Activated CD4-positive, CD25-positive, alpha-beta regulatory T cell treated with anti-CD3 and anti-CD28 coated beads, Interleukin-2, amount 50 U/mL, for 72 hours (primary cell): ENCODE measurements at regions not wholly inside any gene's neighbourhood (a gene's known extent, or its start where the extent isn't known, plus 50 kb on each side); places are given as distances from the start of the nearest gene placed in this dataset.

Experiments
- DNase-seq: peaks from one replicate; pipeline ENCODE4 v3.0.0; 2021

DNA sequence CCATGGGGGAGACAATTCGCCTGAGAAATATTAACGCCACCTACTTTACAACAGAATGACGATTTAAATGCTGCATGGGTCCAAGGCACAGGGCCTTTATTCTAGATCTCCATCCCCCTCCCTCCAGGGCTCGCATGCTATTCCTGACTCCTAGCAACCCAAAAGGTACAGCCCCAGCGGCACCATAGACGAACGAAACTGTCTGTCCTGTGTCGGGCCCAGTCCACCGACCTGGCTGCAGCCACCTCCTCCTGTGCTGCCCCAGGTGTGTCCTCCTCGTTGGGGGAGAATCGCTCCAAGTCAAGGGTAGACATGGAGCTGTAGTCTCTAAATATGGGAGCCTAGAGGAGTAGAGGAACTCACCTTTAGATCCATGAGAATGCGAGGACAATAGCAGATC, 196.5 kb downstream of the TOMM20 start:
- DNase-seq: peak; percentile 21

DNA sequence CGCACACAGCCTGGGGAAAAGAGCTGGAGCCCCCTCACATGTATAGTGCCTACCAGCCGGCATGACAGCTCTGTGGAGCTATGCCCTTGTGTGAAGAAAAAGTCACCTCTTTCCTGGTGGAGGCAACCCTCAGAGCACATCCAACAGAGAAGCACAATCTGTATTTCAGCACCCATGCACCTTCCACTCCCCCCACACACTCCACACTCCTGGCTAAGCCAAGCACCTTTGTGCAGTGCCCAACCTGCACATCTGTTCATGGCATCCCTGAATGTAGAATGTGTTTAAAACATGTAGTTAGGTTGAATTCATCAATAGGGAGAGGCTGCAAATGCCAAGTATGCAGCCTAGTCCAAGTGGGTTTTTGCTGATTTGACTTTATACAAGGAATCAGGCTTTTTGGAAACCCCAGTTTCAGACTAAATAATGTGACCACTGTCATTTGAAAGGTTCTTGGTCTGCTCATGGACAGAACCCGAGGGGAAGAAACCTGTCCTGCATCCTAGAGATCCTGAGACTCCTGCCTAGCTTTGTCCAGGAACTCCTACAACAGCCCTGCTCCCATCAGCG, 197.1 kb downstream of the TOMM20 start:
- no peak for DNase-seq

DNA sequence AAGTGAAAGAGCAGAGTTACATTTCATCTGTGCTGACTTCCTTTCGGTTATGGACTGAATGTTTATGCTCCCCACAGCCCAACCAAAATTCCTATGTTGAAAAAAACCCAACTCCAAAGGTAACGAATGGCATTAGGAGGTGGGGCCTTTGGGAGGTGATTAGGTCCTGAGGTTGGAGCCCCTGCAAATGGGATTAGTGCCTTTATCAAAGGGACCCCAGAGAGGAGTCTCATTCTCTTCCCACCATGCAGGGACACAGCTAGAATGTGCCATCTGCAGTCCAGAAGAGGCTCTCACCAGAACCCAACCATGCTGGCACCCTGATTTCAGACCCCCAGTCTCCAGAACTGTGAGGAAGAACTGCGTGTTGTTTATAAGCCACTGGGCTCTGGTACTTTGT, 199.3 kb downstream of the TOMM20 start:
- no peak for DNase-seq

DNA sequence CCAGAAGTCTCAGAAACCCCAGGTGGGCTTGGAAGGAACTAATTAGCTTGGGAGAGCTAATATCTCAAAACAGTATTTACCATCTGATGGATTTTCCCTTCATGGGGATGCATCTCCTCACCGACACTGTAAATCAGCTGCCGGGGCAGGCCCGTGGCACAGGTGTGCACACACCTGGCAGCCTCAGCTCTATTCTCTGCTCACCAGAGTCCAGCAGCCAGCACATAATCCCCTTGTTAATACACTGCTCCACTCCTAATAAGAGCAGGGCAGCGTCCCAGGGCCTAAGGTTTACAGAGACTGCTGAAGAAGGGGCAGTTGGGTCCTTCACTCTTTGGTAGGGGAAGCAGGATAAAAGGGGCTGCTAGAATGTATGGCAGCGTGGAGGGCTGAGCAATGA, 200.0 kb downstream of the TOMM20 start:
- DNase-seq: peak; percentile 27

DNA sequence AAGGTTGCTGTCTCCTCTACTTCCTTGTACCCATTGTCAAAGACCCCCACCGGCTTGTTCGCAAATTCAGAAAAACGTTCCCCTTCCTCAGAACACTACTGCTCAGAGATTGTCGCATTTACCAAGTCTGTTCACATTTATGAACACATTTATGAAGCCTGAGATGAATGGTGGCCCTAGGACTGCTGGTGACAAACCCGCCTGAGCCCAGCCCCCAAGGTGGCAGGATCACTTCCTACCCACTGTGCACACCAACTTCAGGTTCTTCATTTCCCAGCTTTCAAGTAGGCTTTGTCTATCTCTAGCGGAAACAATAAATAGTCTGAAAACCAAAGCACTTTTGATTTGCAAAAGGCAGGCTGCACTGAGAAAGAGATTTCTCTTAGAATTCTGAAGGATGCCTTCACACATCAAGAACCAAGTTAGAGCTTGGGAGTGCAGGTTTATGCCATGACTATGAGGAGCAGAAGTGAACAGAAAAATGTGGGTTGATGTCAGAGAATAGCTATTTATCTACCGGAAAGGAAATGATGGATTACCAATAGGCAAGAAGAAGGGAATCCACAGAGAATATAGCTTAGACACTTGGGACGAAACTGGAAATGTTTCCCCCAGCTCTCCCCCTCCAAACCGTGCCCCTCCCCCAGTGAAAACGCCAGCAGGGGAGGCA, 200.5 kb downstream of the TOMM20 start:
- DNase-seq: no peak

DNA sequence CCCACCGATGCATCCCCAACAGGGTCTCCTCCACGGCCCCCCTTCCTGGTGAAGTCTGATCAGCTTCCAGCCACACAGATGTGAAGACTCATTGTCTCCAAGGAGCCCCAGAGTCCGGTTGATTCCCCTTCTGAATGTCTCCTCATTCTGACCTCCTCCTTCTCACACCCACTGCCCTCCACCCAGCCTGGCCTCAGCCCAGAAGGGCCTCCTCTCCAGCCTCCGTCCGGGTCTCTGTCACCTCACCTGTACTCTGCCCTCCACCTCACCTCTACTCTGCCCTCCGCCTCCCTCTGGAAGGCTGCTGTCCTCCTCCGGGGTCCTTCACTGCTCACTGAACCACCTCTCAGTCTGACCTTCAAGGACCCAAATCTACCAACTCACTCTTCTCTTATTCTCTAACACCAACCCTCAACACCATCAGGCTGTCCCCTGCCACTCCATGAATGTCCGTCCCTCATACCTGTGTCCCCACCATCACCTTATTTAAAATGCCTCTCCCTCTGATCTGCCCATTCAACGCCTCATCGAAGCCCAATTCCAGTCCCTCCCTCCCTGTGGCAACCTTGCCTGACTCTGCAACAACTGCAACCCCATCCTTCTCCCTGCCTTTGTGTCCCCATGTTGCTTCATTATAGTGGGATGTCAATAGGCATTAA, 201.2 kb downstream of the TOMM20 start:
- no peak for DNase-seq

DNA sequence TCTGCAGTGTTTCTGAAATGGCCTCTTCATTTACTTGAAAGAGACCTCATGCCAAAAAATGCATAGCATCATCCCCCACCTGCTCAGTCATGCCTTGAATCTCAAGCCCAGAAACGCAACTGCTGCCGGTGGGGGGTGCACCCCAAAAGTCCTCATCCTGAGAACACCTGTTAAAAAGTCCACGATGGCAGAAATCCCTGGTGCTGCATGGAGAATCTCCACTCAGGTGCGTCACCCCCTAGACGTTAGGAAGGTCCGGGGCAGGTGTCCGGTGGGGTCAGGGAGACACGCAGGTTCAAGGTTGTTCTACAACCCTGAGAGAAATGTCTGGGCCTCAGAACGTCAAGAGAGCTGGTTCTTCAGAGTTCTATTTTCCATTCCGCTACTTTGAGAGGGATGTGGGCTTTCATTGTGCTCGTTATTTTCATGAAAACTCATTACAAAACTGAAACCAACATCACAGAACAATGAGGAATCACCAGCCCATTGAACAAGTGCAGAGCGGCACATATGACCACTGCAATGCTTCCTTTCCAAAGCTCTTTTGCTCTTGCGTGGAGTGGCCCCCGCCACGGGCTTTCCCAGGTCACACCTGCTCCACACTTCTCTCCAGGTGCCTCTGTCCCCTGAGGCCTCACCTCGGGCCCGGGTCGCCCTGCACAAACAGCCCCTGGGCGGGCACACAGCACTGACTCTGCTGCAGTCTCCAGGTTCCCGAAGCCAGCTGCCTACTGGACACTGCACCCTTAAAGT, 201.9 kb downstream of the TOMM20 start:
- DNase-seq: no peak

DNA sequence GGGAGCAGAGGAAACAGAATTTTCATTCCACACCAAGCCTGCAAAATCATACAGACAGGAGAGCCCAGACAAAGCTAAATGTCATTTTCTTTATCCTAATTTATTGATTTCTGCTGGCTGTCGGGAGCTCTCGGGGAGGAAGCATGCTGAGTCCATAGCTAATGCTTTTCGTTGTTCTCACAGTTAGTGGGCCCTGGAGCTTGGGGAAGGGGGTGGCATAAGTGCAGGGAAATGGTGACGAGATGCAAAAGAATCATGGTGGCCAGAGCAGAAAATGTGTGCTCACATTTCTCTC, 202.4 kb downstream of the TOMM20 start:
- no peak for DNase-seq

DNA sequence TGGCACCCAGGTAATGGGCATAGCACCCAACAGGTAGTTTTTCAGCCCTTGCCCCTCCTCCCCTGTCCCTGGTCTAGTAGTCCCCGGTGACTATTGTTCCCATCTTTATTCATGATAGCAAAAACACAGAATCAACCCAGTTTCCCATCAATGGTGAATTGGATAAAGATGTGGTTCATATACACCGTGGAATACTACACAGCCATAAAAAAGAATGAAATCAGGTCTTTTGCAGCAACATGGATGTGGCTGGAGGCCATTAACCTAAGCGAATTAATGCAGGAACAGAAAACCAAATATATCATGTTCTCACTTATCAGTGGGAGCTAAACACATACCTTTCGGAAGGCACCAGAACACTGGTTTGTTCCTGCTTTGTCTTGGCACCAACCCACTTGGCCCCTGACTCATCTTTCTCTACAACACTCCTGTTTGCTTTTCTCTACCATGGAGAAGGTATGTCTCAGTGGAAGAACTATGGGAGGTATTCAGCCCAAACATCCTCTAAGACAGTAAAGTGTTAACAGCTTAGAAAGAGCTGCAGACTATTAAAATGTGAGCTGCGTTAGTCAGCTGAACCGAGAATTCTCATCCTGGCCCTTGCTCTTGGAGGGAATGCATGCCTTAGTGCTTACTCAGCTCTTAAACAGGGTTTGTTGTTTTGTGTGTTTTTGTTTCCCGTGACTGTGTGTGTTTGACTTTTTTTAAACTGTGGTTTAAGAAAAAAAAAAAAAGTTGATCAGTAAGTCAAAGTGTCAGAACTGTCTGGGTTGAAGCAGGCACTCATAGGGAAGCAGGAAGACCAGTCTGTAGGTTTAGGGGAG, 203.0 kb downstream of the TOMM20 start:
- DNase-seq: peak; percentile 3

DNA sequence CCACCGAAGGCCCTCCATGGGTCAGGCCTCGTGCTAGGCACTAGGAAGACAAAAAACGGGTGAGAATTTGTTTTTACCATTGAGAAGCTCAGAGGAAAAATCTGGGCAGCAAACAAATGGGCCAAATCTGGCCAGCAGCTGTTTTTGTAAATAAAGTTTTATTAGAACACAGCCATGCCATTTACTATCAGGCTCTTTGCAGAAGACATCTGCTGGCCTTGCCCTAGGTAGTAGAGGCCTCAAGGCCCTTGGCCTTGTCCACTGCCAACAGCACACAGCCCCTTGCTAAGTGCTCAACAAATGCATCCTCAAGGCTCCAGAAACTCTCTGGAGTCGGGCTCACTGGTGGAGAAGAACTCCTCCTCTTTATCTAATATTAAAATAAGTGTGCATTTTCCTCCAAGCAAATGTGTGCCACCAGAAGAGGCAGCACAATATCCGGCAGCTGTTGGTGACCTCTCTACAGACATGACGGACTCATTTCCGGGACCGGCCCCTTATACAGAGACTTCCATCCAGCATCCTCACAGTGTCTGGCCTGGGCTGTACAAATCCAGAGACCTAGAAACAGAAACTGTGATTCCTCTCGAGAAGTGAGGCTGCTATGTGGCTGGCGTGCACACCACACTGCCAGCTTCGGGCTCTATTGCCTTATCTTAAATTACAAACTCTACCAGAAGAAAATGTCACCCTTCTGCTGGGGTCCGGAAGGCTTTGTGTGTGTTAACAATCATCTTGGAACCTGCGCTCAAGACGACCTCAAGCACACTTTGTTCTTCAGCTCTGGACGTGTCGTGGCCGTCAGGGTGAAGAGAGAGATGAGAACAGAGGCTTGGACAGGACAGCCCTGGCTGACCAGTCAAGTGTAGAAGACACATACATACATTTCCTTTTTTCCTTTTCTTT, 203.9 kb downstream of the TOMM20 start:
- DNase-seq: peak; percentile 14

DNA sequence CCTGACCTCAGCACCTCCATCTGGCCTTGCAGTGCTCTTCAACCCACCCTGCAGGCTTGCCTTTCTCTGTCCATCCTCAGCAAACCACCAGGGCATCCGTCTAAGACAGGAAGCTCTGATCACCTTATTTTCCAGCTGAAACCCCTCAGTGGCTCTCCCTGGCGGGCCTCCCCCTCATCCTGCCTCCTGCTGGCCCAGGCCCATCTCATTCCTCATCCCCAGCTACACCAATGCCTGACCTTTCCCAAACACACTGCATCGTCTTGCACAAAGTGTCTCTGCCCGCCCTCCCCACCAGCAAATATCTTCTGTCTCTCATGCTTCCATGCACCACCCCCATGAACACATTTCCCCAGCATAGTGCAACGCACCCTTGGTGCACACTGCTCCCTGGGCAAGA, 205.0 kb downstream of the TOMM20 start:
- peak; percentile 26 for DNase-seq

DNA sequence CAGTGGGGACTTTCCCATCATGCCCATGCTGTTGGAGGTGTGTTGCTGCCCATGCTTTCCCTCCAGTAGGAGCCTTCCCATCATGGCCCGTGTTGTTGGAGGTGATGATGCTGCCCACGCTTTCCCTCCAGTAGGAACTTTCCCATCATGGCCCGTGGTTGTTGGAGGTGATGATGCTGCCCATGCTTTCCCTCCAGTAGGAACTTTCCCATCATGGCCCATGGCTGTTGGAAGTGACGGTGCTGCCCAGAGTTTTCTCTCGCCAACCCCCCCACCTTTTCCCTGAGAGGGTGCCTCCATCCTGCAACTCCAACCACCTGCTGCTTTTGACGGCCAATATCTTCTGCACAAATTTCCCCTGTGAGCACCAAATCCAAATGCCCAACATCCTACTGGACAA, 205.7 kb downstream of the TOMM20 start:
- DNase-seq: peak; percentile 6

DNA sequence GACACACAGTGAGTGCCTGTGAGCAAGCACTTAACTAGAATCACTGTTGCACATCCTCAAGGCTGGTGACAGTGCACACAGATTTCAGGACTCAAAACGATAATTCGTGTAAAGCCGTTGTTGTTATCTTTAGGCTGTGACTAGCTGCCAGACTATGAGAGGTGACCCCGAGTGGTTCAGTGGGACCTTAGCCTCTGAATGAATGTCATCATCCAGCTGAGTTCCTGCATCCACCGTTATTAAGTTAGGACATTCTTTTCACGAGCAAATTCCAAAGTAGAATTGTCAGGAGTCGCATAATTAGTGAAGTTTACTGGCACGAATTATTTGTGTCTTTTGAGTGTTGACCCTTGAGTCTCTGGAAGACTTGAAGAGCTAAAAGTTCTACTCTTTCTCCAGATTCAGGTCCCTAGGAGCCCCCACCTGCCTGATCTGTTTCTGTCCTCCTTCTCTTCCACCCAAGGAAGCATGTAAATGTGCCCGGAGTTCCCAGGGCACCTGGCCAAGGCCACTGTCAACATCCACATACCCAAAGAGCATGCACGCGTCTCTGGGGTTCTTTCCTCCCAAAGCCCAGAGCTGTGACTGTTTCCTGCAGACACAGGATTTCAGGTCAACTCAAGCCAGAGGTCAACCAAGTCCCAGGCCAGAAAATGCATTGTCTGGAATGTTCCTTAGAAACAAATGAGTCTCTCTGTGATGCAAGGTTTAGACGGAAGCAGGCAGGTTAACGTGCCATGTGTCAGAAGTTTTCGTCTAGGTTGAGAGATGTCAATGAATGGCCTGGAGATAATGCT, 207.2 kb downstream of the TOMM20 start:
- DNase-seq: peak; percentile 7

DNA sequence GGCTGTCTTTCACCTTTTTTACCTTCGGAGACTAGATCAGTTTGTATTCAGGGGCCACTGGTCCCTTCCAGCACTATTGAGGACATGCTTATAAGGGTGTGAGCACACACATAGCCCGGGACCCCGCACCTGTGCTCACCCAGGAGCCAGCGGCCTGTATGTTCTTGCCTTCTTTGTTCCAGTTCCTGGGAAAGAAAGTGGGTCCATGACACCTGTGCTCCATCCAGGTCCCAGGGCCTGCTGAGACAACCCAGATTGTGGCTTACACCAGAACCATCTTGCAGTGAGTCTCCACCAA, 207.8 kb downstream of the TOMM20 start:
- DNase-seq: peak; percentile 17

DNA sequence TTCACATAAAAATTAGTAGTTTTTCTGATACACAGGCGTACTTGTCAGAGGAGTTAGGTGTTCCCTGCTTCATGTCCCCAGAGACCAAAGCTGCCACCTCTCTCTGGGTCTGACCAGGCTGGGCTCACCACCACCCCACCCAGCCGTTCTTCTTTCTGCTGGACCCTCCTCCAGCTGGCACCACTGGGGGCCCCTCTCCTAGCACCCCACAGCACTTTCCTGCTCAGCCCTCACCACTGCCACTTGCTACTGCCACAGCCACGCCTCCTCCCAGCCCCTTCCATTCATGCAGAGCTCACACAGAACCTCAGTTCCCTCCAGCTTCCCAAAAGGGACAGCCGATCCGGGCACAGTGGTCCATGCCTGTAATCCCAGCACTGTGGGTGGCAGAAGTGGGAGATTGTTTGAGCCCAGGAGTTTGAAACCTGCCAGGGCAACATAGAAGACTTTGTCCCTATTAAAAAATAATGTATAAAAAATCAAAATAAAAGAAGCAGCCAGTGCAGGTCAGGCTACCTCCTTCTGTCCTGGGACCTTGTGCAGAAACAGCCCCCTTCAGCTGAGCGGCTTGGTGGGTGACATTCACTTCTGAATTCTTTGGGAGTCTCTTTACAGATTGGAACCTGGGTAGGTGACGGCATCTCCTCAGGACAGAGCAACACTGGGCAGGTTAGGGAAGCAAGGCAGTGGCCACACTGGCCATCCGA, 208.3 kb downstream of the TOMM20 start:
- peak; percentile 23 for DNase-seq

DNA sequence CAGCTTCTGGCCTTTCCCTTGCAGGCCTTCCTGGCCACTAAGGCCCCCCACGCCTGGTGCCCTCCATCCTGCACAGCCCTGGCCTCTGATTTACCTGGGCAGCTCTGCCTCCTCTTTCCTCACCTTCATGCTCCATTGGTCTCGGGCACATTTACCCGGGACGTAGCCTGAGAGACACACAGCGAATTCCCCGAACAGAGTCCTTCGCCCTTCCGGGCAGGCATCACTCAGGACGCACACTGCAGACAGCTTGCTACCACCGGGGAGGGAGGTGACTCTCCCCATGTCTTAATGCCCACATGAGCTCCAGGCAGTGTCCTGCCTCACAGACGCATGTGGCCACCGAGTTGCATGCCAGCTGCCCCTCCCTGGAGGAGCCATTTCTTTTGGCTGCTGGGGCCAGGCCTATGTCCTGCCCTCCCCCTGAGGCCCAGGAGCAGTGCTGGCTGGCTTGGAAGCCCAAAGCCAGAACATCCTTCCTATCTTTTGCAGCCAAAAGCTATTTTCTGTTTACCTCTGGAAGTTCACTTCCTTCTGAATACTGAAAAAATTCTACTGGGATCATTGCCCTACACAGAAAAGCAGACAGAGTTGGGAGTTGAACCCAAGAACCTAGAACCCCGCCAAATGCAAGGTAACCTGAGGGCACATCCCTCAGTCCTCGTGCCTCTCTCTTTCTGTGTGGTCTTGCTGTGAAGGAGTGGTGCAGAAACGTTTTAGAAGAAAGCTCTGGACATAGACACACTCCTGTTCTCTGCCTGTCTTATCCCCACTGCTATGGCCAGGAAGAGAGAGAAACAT, 209.5 kb downstream of the TOMM20 start:
- no peak for DNase-seq

DNA sequence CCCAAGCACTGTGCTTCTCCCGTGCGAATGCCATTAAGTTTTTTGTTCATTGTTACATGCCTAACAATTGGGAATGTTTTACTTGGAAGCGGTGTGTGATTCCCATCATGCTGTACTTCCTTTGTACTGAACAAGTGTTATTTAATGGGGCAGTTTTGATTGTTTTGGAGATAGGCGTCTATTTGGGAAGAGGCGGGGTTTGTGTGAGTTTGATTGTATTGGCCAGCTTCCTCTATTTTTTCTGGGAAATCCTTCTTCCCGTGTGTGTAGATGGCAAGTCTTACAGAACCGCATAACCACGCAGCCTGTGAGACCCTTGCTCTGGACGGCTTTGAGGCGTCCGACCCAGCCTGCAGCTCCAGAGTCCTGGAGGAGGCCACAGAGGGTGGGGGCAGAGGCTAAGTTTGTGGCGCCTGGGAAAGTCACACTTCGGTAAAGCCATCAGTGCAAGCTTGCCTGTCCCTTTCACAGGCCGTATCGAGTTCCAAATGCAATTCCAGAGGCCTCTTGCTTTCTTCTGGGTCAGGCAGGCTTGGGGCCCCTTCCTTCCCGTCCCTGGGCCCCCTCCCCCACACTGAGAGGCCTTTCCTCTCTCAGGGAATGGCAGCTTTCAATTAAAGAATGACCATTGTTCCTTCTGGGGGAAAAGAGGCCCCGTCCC, 210.3 kb downstream of the TOMM20 start:
- no peak for DNase-seq

DNA sequence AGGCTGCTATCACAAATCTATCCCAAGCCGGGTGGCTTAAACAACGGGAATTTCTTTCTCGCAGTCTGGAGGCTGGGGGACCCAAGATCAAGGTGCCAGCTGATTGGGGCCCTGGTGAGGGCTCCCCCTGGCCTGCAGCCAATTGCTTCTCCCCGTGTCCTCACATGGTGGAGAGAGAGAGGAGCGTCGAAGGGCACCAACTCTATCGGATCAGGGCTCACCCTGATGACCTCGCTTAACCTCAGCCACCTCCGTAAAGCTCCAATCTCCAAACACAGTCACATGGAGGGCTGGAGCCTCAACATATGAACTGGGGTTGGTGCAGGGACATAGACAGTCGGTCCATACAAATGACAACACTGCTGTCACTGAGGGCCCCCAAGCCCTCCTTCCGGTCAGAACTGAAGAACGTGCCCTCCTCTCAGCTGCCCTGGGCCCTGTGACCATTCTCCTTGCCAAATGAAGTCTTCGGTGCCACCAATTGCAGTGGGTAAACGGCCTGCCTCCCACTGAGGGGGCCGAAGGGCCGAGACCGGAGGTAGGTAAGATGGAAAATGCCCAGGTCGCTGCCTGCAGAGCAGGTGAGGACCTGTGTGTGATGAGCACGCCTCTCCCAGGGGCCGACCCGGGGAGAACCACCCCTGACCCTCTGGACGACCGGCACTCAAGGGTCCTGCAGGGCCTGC, 211.0 kb downstream of the TOMM20 start:
- no peak for DNase-seq

DNA sequence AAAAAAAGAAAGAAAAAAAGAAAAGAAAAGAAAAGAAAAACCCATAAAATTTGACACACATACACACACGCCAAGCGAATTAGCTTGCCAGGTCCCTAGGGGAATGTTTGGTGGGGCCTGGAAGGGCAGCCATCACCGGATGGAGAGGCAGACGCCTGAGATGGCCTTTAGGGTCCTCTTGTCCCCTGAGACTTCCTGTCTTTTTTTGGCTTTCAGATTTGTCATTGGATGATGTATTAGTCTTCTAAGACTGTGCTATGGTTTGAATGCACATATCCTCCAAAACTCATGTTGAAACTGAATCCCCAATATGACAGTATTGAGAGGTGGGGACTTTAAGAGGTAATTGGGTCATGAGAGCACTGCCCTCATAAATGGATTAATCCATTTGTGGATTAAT, 211.8 kb downstream of the TOMM20 start:
- peak; percentile 4 for DNase-seq
